Uterus (tissue), 3 donors: ENCODE measurements at regions not wholly inside any gene's neighbourhood (a gene's known extent, or its start where the extent isn't known, plus 50 kb on each side); places are given as distances from the start of the nearest gene placed in this dataset.

Experiments
- DNase-seq, 2 donors: peaks; one replicate each; pipeline ENCODE4 v3.0.0-alpha.2; 2019 to 2020
- H3K27ac ChIP-seq, 2 donors: fragments of 200-600 bp; sonication (generic); 1 replicate in 1 of 2; 2 replicates in 1 of 2; pipeline ENCODE4 v1.5.1; 2016 to 2018
- H3K27me3 ChIP-seq, 2 donors: fragments of 200-600 bp; sonication (generic); one replicate each; pipeline ENCODE4 v1.5.1; 2018 to 2019; ENCODE audit warnings: control low read depth in 1 of 2
- H3K36me3 ChIP-seq, 2 donors: fragments of 200-600 bp; sonication (generic); one replicate each; pipeline ENCODE4 v1.5.1; 2019; ENCODE audit warnings: control low read depth in 1 of 2
- H3K4me1 ChIP-seq, 2 donors: fragments of 200-600 bp; sonication (generic); one replicate each; pipeline ENCODE4 v1.5.1; 2018 to 2019; ENCODE audit warnings: control low read depth in 1 of 2
- H3K4me3 ChIP-seq, 2 donors: fragments of 200-600 bp; sonication (generic); 1 replicate in 1 of 2; 2 replicates in 1 of 2; pipeline ENCODE4 v1.5.1; 2018 to 2019; ENCODE audit warnings: mild to moderate bottlenecking in 1 of 2
- H3K9me3 ChIP-seq, 2 donors: fragments of 200-600 bp; sonication (generic); one replicate each; pipeline ENCODE4 v1.5.1; 2019; ENCODE audit warnings: control low read depth in 1 of 2
- POLR2A ChIP-seq, 2 donors: fragments of 450-650 bp; IDR thresholded peaks; one replicate each; pipeline ENCODE4 v1.6.1; 2016; ENCODE audit warnings: antibody characterized with exemption in 2 of 2, mild to moderate bottlenecking in 1 of 2, moderate library complexity in 1 of 2
- intact Hi-C: fragments of 100-400 bp; cut with DNase I; formaldehyde crosslinking; loops from one replicate; pipeline ENCODE4 v1.15.1; 2023; ENCODE audit warnings: low total_unique reads
- TF ChIP-seq, protein P1 (sequence below), 4 experiments: fragments of 200-600 bp in 2 of 4; fragments of 450-650 bp in 2 of 4; sonication (generic) in 2 of 4; IDR thresholded peaks; one replicate each; pipeline ENCODE4 v1.5.1; 2016 to 2019; ENCODE audit warnings: antibody characterized with exemption in 4 of 4, mild to moderate bottlenecking in 2 of 4, moderate library complexity in 1 of 4
- donor health status: DM: yes; HTN: yes; CAD: no.

GRCh38 chr12:92581604-92582003 lies 121.2 kb upstream of the PLEKHG7 start:
- Histone ChIP-seq H3K27me3 (no peaks in the 10 kb centered on the region), H3K27ac (no peak overlapping the region), H3K36me3 (no peaks in the 10 kb centered on the region), H3K9me3 (no peaks in the 10 kb centered on the region), H3K4me1 (no peaks in the 10 kb centered on the region), H3K4me3 (no peak overlapping the region)
- DNase-seq = no peak
- no peak for TF ChIP-seq POLR2A (IDR thresholded peaks at IDR 0.05)
- TF ChIP-seq, protein P1, sequence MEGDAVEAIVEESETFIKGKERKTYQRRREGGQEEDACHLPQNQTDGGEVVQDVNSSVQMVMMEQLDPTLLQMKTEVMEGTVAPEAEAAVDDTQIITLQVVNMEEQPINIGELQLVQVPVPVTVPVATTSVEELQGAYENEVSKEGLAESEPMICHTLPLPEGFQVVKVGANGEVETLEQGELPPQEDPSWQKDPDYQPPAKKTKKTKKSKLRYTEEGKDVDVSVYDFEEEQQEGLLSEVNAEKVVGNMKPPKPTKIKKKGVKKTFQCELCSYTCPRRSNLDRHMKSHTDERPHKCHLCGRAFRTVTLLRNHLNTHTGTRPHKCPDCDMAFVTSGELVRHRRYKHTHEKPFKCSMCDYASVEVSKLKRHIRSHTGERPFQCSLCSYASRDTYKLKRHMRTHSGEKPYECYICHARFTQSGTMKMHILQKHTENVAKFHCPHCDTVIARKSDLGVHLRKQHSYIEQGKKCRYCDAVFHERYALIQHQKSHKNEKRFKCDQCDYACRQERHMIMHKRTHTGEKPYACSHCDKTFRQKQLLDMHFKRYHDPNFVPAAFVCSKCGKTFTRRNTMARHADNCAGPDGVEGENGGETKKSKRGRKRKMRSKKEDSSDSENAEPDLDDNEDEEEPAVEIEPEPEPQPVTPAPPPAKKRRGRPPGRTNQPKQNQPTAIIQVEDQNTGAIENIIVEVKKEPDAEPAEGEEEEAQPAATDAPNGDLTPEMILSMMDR (IDR thresholded peaks at IDR 0.05) = no peak
- intact Hi-C loops = no loop called here

DNA sequence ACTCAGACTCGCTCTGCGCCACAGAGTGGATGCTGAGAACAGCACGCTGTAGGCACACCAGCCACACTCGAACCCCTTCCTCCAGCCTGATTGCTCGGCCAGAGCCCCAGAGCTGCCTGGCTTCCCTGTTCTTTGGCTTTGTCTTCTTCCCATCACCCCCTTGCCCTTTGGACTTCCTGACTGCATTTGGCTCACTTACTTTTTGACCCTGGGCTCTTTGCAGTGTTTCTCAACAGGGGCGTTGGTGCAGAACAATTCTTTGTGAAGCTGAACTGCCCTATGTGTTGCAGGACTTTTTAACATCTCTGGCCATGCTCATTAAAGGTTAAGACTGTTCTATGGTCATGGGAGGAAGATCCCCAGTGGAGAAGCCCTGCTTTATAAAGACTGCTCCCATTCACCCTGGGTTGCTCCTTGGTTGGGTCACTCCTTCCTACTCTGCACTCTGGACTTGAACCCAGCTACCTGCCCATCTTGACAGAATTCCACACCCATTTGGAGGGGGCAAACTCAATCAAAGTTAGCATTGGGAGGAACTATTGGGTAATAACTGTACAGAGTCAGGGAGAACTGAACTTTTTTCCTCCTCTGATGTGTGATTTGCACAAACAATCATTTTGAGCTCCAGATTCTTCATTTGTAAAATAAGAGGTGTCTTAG lies 127.7 kb upstream of the PLEKHG7 start:
- intact Hi-C loops = loop anchor here (5.0 kb wide), 1 partner anchor 428 kb away; the partner anchor contains the start of gene BTG1
- Histone ChIP-seq H3K27ac (no peak overlapping the region), H3K4me3 (no peak overlapping the region)

GRCh38 chr12:92574051-92574783 lies 128.6 kb upstream of the PLEKHG7 start:
- intact Hi-C loops = loop anchor here (5.0 kb wide), 1 partner anchor 427 kb away; the partner anchor contains the start of gene BTG1
- H3K4me1 ChIP-seq = no peaks in the 10 kb centered on the region
- H3K9me3 ChIP-seq = no peaks in the 10 kb centered on the region
- DNase-seq = no peak
- H3K27ac ChIP-seq = no peak overlapping the region
- H3K36me3 ChIP-seq = no peaks in the 10 kb centered on the region
- no peak overlapping the region for H3K4me3 ChIP-seq
- H3K27me3 ChIP-seq = no peaks in the 10 kb centered on the region
- TF ChIP-seq, protein P1 (IDR thresholded peaks at IDR 0.05) = no peak

More for the DNA sequence above, 127.7 kb upstream of the PLEKHG7 start:
- Histone ChIP-seq H3K27me3 (no peaks in the 10 kb centered on the region), H3K9me3 (no peaks in the 10 kb centered on the region), H3K36me3 (no peaks in the 10 kb centered on the region), H3K4me1 (no peaks in the 10 kb centered on the region)
- no peak for DNase-seq
- TF ChIP-seq POLR2A (IDR thresholded peaks at IDR 0.05) = no peak
- TF ChIP-seq, protein P1 (IDR thresholded peaks at IDR 0.05) = no peak

GRCh38 chr12:92573104-92573503 lies 129.7 kb upstream of the PLEKHG7 start:
- no peak overlapping the region for H3K27ac ChIP-seq
- H3K36me3 ChIP-seq = no peaks in the 10 kb centered on the region
- H3K4me3 ChIP-seq = no peak overlapping the region
- H3K27me3 ChIP-seq = no peaks in the 10 kb centered on the region
- intact Hi-C loops = loop anchor here (5.0 kb wide), 1 partner anchor 426 kb away; the partner anchor contains the start of gene BTG1
- DNase-seq = no peak
- H3K9me3 ChIP-seq = no peaks in the 10 kb centered on the region
- H3K4me1 ChIP-seq = no peaks in the 10 kb centered on the region
- TF ChIP-seq, protein P1 (IDR thresholded peaks at IDR 0.05) = no peak
- no peak for TF ChIP-seq POLR2A (IDR thresholded peaks at IDR 0.05)
